Caco-2 (cell line): ENCODE measurements at regions not wholly inside any gene's neighbourhood (a gene's known extent, or its start where the extent isn't known, plus 50 kb on each side); places are given as distances from the start of the nearest gene placed in this dataset.

Experiments used
- BruUV-seq: library from RNA; stranded (reverse); fragments of 400-500 nt; replicated peaks from 2 replicates; lab custom pipeline; 2021; lab: Mats Ljungman, UMichigan
- CTCF ChIA-PET: fragments of 300-600 bp; sonication (Branson Sonifier 250); formaldehyde crosslinking; loops from one replicate; lab custom pipeline; 2022; ENCODE audit warnings: antibody characterized with exemption; lab: Charles Lee
- POLR2A ChIA-PET: fragments of 300-600 bp; sonication (Branson Sonifier 250); formaldehyde crosslinking; loops from one replicate; lab custom pipeline; 2022; ENCODE audit warnings: antibody characterized with exemption; lab: Charles Lee
- DNase-seq, 2 experiments: peaks; one replicate each; pipeline versions ENCODE4 v3.0.0 to v3.0.0-alpha.2; 2020 to 2022
- H3K27me3 ChIP-seq: replicated peaks from 2 replicates; pipeline ENCODE4 v1.6.0; 2011; ENCODE audit warnings: low read length; ENCODE audit not compliant: control insufficient read depth, insufficient read depth
- H3K36me3 ChIP-seq: 2 replicates; pipeline ENCODE4 v1.5.1; 2011; ENCODE audit warnings: low read length; ENCODE audit not compliant: control insufficient read depth, insufficient read depth
- H3K4me1 ChIP-seq: fragments of 250-450 bp; sonication (Bioruptor Pico); 2 replicates; pipeline ENCODE4 v1.5.1; 2020; ENCODE audit warnings: mild to moderate bottlenecking
- H3K4me3 ChIP-seq: 2 replicates; pipeline ENCODE4 v1.5.1; 2011; ENCODE audit warnings: low read depth, mild to moderate bottlenecking, control low read depth, low read length
- H3K9me3 ChIP-seq: fragments of 250-450 bp; sonication (Bioruptor Pico); 2 replicates; pipeline ENCODE4 v1.5.1; 2020; ENCODE audit warnings: mild to moderate bottlenecking, moderate library complexity
- H3K27ac Mint-ChIP-seq: one replicate; pipeline ENCODE4 v1.8.0; 2022; ENCODE audit warnings: mixed read lengths; ENCODE audit not compliant: unreplicated experiment
- H3K27me3 Mint-ChIP-seq: one replicate; pipeline ENCODE4 v1.8.0; 2022; ENCODE audit warnings: mixed read lengths; ENCODE audit not compliant: insufficient read depth, unreplicated experiment
- H3K36me3 Mint-ChIP-seq: one replicate; pipeline ENCODE4 v1.8.0; 2022; ENCODE audit warnings: mild to moderate bottlenecking, mixed read lengths; ENCODE audit not compliant: insufficient read depth, unreplicated experiment
- H3K4me1 Mint-ChIP-seq: one replicate; pipeline ENCODE4 v1.8.0; 2022; ENCODE audit warnings: low read depth, mixed read lengths; ENCODE audit not compliant: unreplicated experiment
- H3K4me3 Mint-ChIP-seq: one replicate; pipeline ENCODE4 v1.8.0; 2022; ENCODE audit warnings: mild to moderate bottlenecking, moderate library complexity, mixed read lengths; ENCODE audit not compliant: unreplicated experiment
- H3K9me3 Mint-ChIP-seq: one replicate; pipeline ENCODE4 v1.8.0; 2022; ENCODE audit warnings: mixed read lengths; ENCODE audit not compliant: unreplicated experiment
- CTCF ChIP-seq, 2 experiments: fragments of 200-600 bp in 1 of 2; IDR thresholded peaks; 1 replicate in 1 of 2; 2 replicates in 1 of 2; pipeline versions ENCODE4 v1.5.1 to v1.8.0; 2011 to 2022; ENCODE audit warnings: antibody characterized with exemption in 1 of 2, control low read depth in 1 of 2, inconsistent platforms in 1 of 2, low read depth in 1 of 2, low read length in 1 of 2, mild to moderate bottlenecking in 1 of 2, moderate library complexity in 1 of 2; ENCODE audit not compliant: insufficient read depth in 1 of 2, severe bottlenecking in 1 of 2, unreplicated experiment in 1 of 2
- intact Hi-C: fragments of 100-400 bp; cut with micrococcal nuclease; formaldehyde crosslinking; loops from one replicate; pipeline ENCODE4 v1.10.0; 2022; ENCODE audit not compliant: unreplicated experiment

GRCh38 chr6:2563635-2564034 lies 187.1 kb downstream of the MYLK4 start:
- ChIA-PET CTCF (interaction anchor here (0.6 kb wide), 1 partner anchor 1478 kb away, joined by 8 read pairs; no protein-coding TSS in a partner anchor), POLR2A (interaction anchor here (0.5 kb wide), 1 partner anchor 200 kb away, joined by 3 read pairs; no protein-coding TSS in a partner anchor)
- Histone ChIP-seq H3K36me3 (no peaks in the 10 kb centered on the region), H3K27me3 (no peaks in the 10 kb centered on the region), H3K4me3 (no peak overlapping the region), H3K4me1 (peaks cover 5% of the 10 kb centered on the region; the same call in 1 of the 2 replicates), H3K9me3 (peaks cover 4% of the 10 kb centered on the region; the same call in 1 of the 2 replicates)
- Mint-ChIP-seq H3K4me1 (peaks cover 6% of the 10 kb centered on the region), H3K9me3 (peaks cover 38% of the 10 kb centered on the region), H3K27me3 (no peaks in the 10 kb centered on the region), H3K36me3 (no peaks in the 10 kb centered on the region), H3K4me3 (no peak overlapping the region), H3K27ac (no peak overlapping the region)
- intact Hi-C loops = no loop called here
- no peak for DNase-seq
- TF ChIP-seq CTCF (IDR thresholded peaks at IDR 0.05; ENCODE audit: insufficient read depth in 1 of 2, low read depth in 1 of 2, low read length in 1 of 2, severe bottlenecking in 1 of 2, unreplicated experiment in 1 of 2) = no peak
- BruUV-seq = no TSS peak

- peaks cover 5% of the 10 kb centered on the region; the same call in 1 of the 2 replicates for H3K4me1 ChIP-seq
- Mint-ChIP-seq H3K4me1 (peaks cover 6% of the 10 kb centered on the region), H3K4me3 (no peak overlapping the region), H3K27ac (no peak overlapping the region), H3K36me3 (no peaks in the 10 kb centered on the region), H3K9me3 (peaks cover 31% of the 10 kb centered on the region), H3K27me3 (no peaks in the 10 kb centered on the region)
- no peaks in the 10 kb centered on the region for H3K27me3 ChIP-seq
- H3K9me3 ChIP-seq = peaks cover 4% of the 10 kb centered on the region; the same call in 1 of the 2 replicates
- no peak for TF ChIP-seq CTCF (IDR thresholded peaks at IDR 0.05; ENCODE audit: insufficient read depth in 1 of 2, low read depth in 1 of 2, low read length in 1 of 2, severe bottlenecking in 1 of 2, unreplicated experiment in 1 of 2)
- BruUV-seq = no TSS peak
- DNase-seq = no peak
- H3K36me3 ChIP-seq = no peaks in the 10 kb centered on the region
- ChIA-PET POLR2A (no interaction called here), CTCF (no interaction called here)
- H3K4me3 ChIP-seq = no peak overlapping the region
- intact Hi-C loops = no loop called here
Measured at GRCh38 chr6:2562721-2563451, 187.8 kb downstream of the MYLK4 start.

GRCh38 chr6:2560917-2561698 lies 189.6 kb downstream of the MYLK4 start:
- H3K27me3 ChIP-seq = no peaks in the 10 kb centered on the region
- Mint-ChIP-seq H3K4me1 (peaks cover 6% of the 10 kb centered on the region), H3K27me3 (no peaks in the 10 kb centered on the region), H3K36me3 (no peaks in the 10 kb centered on the region), H3K4me3 (no peak overlapping the region), H3K27ac (no peak overlapping the region), H3K9me3 (peaks cover 13% of the 10 kb centered on the region)
- ChIA-PET CTCF (no interaction called here), POLR2A (no interaction called here)
- no peak overlapping the region for H3K4me3 ChIP-seq
- TF ChIP-seq CTCF (IDR thresholded peaks at IDR 0.05; ENCODE audit: insufficient read depth in 1 of 2, low read depth in 1 of 2, low read length in 1 of 2, severe bottlenecking in 1 of 2, unreplicated experiment in 1 of 2) = no peak
- BruUV-seq = no TSS peak
- H3K9me3 ChIP-seq = peaks cover 2% of the 10 kb centered on the region; the same call in 1 of the 2 replicates
- DNase-seq = no peak
- H3K36me3 ChIP-seq = no peaks in the 10 kb centered on the region
- intact Hi-C loops = no loop called here
- H3K4me1 ChIP-seq = peaks cover 5% of the 10 kb centered on the region; the same call in 1 of the 2 replicates
